K562 (cell line): ENCODE measurements at regions not wholly inside any gene's neighbourhood (a gene's known extent, or its start where the extent isn't known, plus 50 kb on each side); places are given as distances from the start of the nearest gene placed in this dataset.

Experiments
- ATAC-seq: fragments of 200-7000 bp; cut with Tn5 transposase; 3 replicates; pipeline ENCODE4 v1.9.1; 2020; ENCODE audit warnings: moderate library complexity
- BruUV-seq: library from RNA; stranded (reverse); fragments of 400-500 nt; replicated peaks from 2 replicates; lab custom pipeline; 2021; lab: Mats Ljungman, UMichigan
- CTCF ChIA-PET: fragments of 300-600 bp; formaldehyde crosslinking; extraction: SDS; loops from one replicate; lab custom pipeline; 2021; ENCODE audit warnings: low intra/inter-chr PET ratio; lab: Yijun Ruan, JAX
- POLR2A ChIA-PET: fragments of 300-600, 350-650 bp; sonication (Branson Sonifier 250); formaldehyde crosslinking; extraction: SDS; loops from one replicate; lab custom pipeline; 2021; ENCODE audit warnings: antibody characterized with exemption, inconsistent platforms; lab: Yijun Ruan, JAX
- DNase-seq, 4 experiments: peaks; one replicate each; pipeline versions ENCODE4 v3.0.0 to v3.0.0-alpha.2; 2011 to 2018; ENCODE audit warnings: low spot score in 3 of 4, mixed read lengths in 3 of 4; ENCODE audit errors: extremely low read depth in 1 of 4
- FAIRE-seq: peaks from 2 replicates; lab custom pipeline; 2011; peaks lifted over from hg19 to GRCh38; lab: Jason Lieb, UNC
- H2AFZ ChIP-seq: 2 replicates; pipeline ENCODE4 v1.6.0; 2011; ENCODE audit warnings: low read depth, low read length, control low read depth, inconsistent platforms
- H3K27ac ChIP-seq: fragments of 200-600 bp; 3 replicates; pipeline ENCODE4 v1.8.0; 2011; ENCODE audit warnings: low read depth, mild to moderate bottlenecking, control low read depth, inconsistent platforms, low read length, moderate library complexity, mixed read lengths; ENCODE audit errors: extremely low read depth
- H3K27me3 ChIP-seq, 2 experiments: fragments of 300-600 bp in 1 of 2; 2 replicates in 1 of 2; 3 replicates in 1 of 2; pipeline versions ENCODE4 v1.6.0 to v1.8.0; 2011; ENCODE audit warnings: inconsistent platforms in 2 of 2, low read length in 2 of 2, mild to moderate bottlenecking in 1 of 2, mixed read lengths in 1 of 2, moderate library complexity in 1 of 2; ENCODE audit not compliant: control insufficient read depth in 2 of 2, insufficient read depth in 2 of 2
- H3K36me3 ChIP-seq: fragments of 300-600 bp; 3 replicates; pipeline ENCODE4 v1.8.0; 2011; ENCODE audit warnings: mild to moderate bottlenecking, low read length, inconsistent platforms; ENCODE audit not compliant: control insufficient read depth, insufficient read depth
- H3K4me1 ChIP-seq, 2 experiments: fragments of 200-600 bp in 1 of 2; replicated peaks in 1 of 2; 2 replicates in 1 of 2; 3 replicates in 1 of 2; pipeline versions ENCODE4 v1.5.1 to v1.8.0; 2011; ENCODE audit warnings: inconsistent platforms in 2 of 2, low read length in 2 of 2, mild to moderate bottlenecking in 1 of 2, mixed read lengths in 1 of 2, moderate library complexity in 1 of 2; ENCODE audit not compliant: control insufficient read depth in 2 of 2, insufficient read depth in 2 of 2
- H3K4me2 ChIP-seq: 2 replicates; pipeline ENCODE4 v1.6.1; 2011; ENCODE audit warnings: low read length, control low read depth, inconsistent platforms, mixed read lengths; ENCODE audit not compliant: insufficient read depth
- H3K4me3 ChIP-seq: fragments of 200-600 bp; sonication (generic), shearing (Covaris generic); 2 replicates; pipeline ENCODE4 v1.5.1; 2016; ENCODE audit warnings: control low read depth, inconsistent platforms
- H3K79me2 ChIP-seq: fragments of 200-600 bp; 3 replicates; pipeline ENCODE4 v1.8.0; 2011; ENCODE audit warnings: low read length, inconsistent platforms; ENCODE audit not compliant: control insufficient read depth, insufficient read depth
- H3K9ac ChIP-seq, 2 experiments: 2 replicates each; pipeline versions ENCODE4 v1.6.0 to v1.6.1; 2011; ENCODE audit warnings: low read depth in 2 of 2, low read length in 2 of 2, control low read depth in 1 of 2, inconsistent platforms in 1 of 2, mild to moderate bottlenecking in 1 of 2, mixed read lengths in 1 of 2; ENCODE audit not compliant: insufficient read depth in 1 of 2
- H3K9me1 ChIP-seq: one replicate; pipeline ENCODE4 v1.6.0; 2011; ENCODE audit warnings: inconsistent platforms, mild to moderate bottlenecking, low read length, moderate library complexity; ENCODE audit not compliant: control insufficient read depth, insufficient read depth
- H3K9me3 ChIP-seq: replicated peaks from 2 replicates; pipeline ENCODE4 v1.5.1; 2011; ENCODE audit warnings: low read depth, low read length, inconsistent platforms; ENCODE audit not compliant: control insufficient read depth, insufficient read depth
- H4K20me1 ChIP-seq: replicated peaks from 2 replicates; pipeline ENCODE4 v1.6.1; 2011; ENCODE audit warnings: low read length, inconsistent platforms, mixed read lengths; ENCODE audit not compliant: control insufficient read depth, insufficient read depth
- BDP1 ChIP-seq: IDR thresholded peaks from 3 replicates; pipeline ENCODE4 v1.6.1; 2011; ENCODE audit not compliant: insufficient read length, insufficient read depth
- C11orf30 ChIP-seq: fragments of 450-650 bp; IDR thresholded peaks from 2 replicates; pipeline ENCODE4 v1.6.1; 2016; ENCODE audit warnings: low read depth, mild to moderate bottlenecking
- E2F4 ChIP-seq: sonication (generic); formaldehyde crosslinking; IDR thresholded peaks from 2 replicates; pipeline ENCODE4 v1.8.0; 2022; ENCODE audit warnings: mild to moderate bottlenecking, low read depth, missing genetic modification reagents
- EHMT2 ChIP-seq: fragments of 450-650 bp; IDR thresholded peaks from 2 replicates; pipeline ENCODE4 v1.6.1; 2018; ENCODE audit warnings: antibody characterized with exemption
- ERF ChIP-seq: fragments of 450-650 bp; formaldehyde crosslinking; IDR thresholded peaks from 2 replicates; pipeline ENCODE4 v1.4.0; 2020; ENCODE audit warnings: mild to moderate bottlenecking, mixed read lengths
- KDM2B ChIP-seq: fragments of 250-450 bp; sonication (Bioruptor Pico); IDR thresholded peaks from 2 replicates; pipeline ENCODE4 v1.8.0; 2021; ENCODE audit warnings: mild to moderate bottlenecking, moderate library complexity
- MAFG ChIP-seq: fragments of 450-650 bp; conservative IDR thresholded peaks from 2 replicates; pipeline ENCODE4 v1.6.1; 2016; ENCODE audit warnings: missing genetic modification characterization, missing compliant biosample characterization
- MTA3 ChIP-seq: fragments of 450-650 bp; formaldehyde crosslinking; IDR thresholded peaks from 2 replicates; pipeline ENCODE4 v1.6.1; 2017; ENCODE audit warnings: mild to moderate bottlenecking, borderline replicate concordance
- NKRF ChIP-seq: fragments of 450-650 bp; IDR thresholded peaks from 2 replicates; pipeline ENCODE4 v1.6.1; 2016; ENCODE audit warnings: borderline replicate concordance
- RB1 ChIP-seq: fragments of 450-650 bp; IDR thresholded peaks from 2 replicates; pipeline ENCODE4 v1.6.1; 2017; ENCODE audit warnings: low read depth, mild to moderate bottlenecking
- RBM25 ChIP-seq: fragments of 200-400 bp; formaldehyde crosslinking; IDR thresholded peaks from 2 replicates; pipeline ENCODE4 v1.6.1; 2018; ENCODE audit warnings: low read length, low read depth, moderate library complexity; ENCODE audit not compliant: severe bottlenecking
- RNF219 ChIP-seq: fragments of 250-450 bp; sonication (Bioruptor Pico); IDR thresholded peaks from 2 replicates; pipeline ENCODE4 v1.5.0; 2022; ENCODE audit warnings: mild to moderate bottlenecking
- SMAD3 ChIP-seq: fragments of 450-650 bp; formaldehyde crosslinking; conservative IDR thresholded peaks from 2 replicates; pipeline ENCODE4 v1.4.0; 2020; ENCODE audit warnings: mild to moderate bottlenecking
- STAT5A ChIP-seq: IDR thresholded peaks from 2 replicates; pipeline ENCODE4 v1.6.1; 2012; ENCODE audit warnings: low read length, inconsistent platforms, borderline replicate concordance
- ZNF316 ChIP-seq: fragments of 450-650 bp; IDR thresholded peaks from 2 replicates; pipeline ENCODE4 v1.6.1; 2016
- ZNF695 ChIP-seq: fragments of 450-650 bp; formaldehyde crosslinking; IDR thresholded peaks from 2 replicates; pipeline ENCODE4 v1.4.0; 2020; ENCODE audit warnings: mild to moderate bottlenecking, moderate library complexity
- WGBS: fragments of 100-300 bp; shearing (Covaris generic); methylation state at CpG from one replicate; pipeline ENCODE4 v1.1.6; 2016; ENCODE audit warnings: low coverage, mixed read lengths; ENCODE audit not compliant: insufficient coverage; ENCODE audit errors: missing lambda C conversion rate; 5-methylcytosine and 5-hydroxymethylcytosine counted together
- in situ Hi-C: fragments of 300-500 bp; cut with MboI; formaldehyde crosslinking; loops from 4 replicates; pipeline ENCODE4 v1.15.0; 2018; ENCODE audit warnings: inconsistent platforms, mixed read lengths
- intact Hi-C: fragments of 100-400 bp; cut with micrococcal nuclease; formaldehyde crosslinking; loops from 2 replicates; pipeline ENCODE4 v1.14.2; 2022

- 17% methylated on average over 5 of the region's 5 CpGs for WGBS
- Histone ChIP-seq H3K9me1 (no peaks in the 10 kb centered on the region), H3K36me3 (no peaks in the 10 kb centered on the region), H4K20me1 (no peaks in the 10 kb centered on the region), H2AFZ (no peak overlapping the region), H3K9me3 (0 out of 2 replicates have a peak, but pooled peaks cover 2% of the 10 kb centered on the region), H3K79me2 (no peaks in the 10 kb centered on the region), H3K4me2 (no peak overlapping the region), H3K4me1 (no peaks in the 10 kb centered on the region), H3K9ac (no peak overlapping the region), H3K4me3 (no peak overlapping the region), H3K27me3 (no peaks in the 10 kb centered on the region), H3K27ac (no peak overlapping the region)
- ChIA-PET POLR2A (no interaction called here), CTCF (no interaction called here)
- BruUV-seq = no TSS peak
- intact Hi-C loops (no loop called here), in situ Hi-C loops (no loop called here)
- ATAC-seq = no peak
- no peak for FAIRE-seq
- TF ChIP-seq NKRF (no peak), C11orf30 (peak; percentile 72), RNF219 (CRISPR knock-in tag) (no peak), MTA3 (no peak), MAFG (tag) (peak; percentile 50), ZNF316 (peak; percentile 85), E2F4 (no peak), RBM25 (no peak), ERF (no peak), STAT5A (no peak), KDM2B (CRISPR knock-in tag) (no peak), EHMT2 (no peak), BDP1 (no peak), SMAD3 (no peak), RB1 (no peak), ZNF695 (CRISPR knock-in tag) (no peak)
- no peak for DNase-seq
Measured at GRCh38 chr5:29769474-29769873, 1424.0 kb upstream of the CDH6 start.
